ENCODE measurements at regions not wholly inside any gene's neighbourhood (a gene's known extent, or its start where the extent isn't known, plus 50 kb on each side); places are given as distances from the start of the nearest gene placed in this dataset.
"Not testable (repeated sequence)": the region's sequence is repeated elsewhere in the genome, so short reads cannot be mapped to it uniquely, and the experiment has no call there.

DNA sequence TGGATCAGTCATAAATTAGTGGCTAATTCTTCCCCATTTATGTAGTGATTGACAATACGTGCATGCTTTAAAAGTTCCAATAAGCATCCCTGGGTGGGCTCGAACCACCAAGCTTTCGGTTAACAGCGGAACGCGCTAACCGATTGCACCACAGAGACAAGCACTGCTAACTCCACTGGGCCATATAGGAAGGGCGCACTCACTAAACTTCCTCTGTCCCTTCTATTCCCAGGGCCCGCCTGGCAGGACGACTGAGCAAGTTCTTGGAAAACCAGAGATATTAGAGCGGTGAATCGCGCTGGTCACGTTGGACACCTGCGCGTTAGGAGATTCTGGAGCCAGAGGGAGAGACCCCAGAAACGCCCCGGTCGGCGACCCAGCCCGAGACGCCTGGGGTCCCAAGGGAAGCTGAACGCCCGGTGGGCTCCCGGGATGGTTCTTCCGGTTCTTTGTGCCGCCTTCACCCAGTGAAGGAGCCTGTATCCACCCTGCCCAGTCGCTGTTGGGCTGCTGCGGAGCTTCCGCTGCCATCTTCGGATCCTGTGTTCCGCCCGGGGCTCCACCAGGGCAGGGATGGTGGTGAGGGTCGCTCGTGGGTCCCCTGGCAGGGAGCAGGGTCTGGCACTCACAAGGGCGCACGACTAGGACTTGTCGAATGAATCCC, 62.8 kb downstream of the PPIAL4A start:
- TF ChIP-seq POLR2A (IDR thresholded peaks at IDR 0.05; ENCODE audit: low read length); GATA1 (IDR thresholded peaks at IDR 0.05; ENCODE audit: low read depth, low read length): not testable (repeated sequence)
